ENCODE measurements at regions not wholly inside any gene's neighbourhood (a gene's known extent, or its start where the extent isn't known, plus 50 kb on each side); places are given as distances from the start of the nearest gene placed in this dataset.

GRCh38 chr2:150374492-150374891, 113.0 kb downstream of the RND3 start:
- DNase-seq (ENCODE audit: extremely low read depth in 1 of 11, low read depth in 9 of 11, low spot score in 4 of 11) = no peak

- DNase-seq (ENCODE audit: extremely low read depth in 1 of 11, low read depth in 9 of 11, low spot score in 4 of 11) = no peak
Observed at GRCh38 chr2:150373374-150373773, 114.1 kb downstream of the RND3 start.

DNA sequence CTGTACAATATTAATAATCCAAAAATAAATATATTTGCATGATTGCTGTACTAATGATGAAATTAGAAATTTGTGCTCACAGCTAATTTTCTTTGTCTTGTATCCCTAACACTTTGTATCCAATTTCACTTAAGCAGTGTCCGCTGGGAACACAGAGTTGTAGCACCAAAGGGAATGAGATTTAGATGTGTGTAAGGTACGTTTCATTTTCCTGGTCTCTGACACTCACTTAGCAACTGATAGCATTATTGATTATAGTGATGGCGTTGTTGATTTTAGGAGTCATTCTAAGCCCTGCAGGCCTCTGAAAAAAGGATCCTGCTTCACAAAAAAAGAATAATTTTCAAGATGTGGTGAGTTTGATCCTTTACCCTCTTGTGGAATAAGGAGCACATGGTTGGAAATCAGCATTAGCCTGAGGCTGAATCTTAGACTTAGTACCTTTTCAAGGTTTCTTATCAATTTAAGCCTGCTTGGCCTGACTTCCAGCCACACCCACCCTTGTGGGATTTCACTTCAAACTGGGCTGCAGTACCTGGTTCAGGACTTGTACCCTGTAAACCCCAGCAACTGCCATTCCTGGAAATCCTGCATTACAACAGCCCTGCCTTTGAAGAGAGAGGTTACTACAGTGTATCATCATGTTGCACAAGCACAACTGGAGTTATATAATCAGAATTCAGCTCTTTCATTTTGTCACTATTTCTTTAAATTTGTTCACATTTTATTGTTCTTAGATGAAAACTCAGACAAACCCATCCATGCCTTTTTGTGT, 116.2 kb downstream of the RND3 start:
- no peak for DNase-seq (ENCODE audit: extremely low read depth in 1 of 11, low read depth in 9 of 11, low spot score in 4 of 11)

GRCh38 chr2:150370561-150370960, 116.9 kb downstream of the RND3 start:
- no peak for DNase-seq (ENCODE audit: extremely low read depth in 1 of 11, low read depth in 9 of 11, low spot score in 4 of 11)

DNA sequence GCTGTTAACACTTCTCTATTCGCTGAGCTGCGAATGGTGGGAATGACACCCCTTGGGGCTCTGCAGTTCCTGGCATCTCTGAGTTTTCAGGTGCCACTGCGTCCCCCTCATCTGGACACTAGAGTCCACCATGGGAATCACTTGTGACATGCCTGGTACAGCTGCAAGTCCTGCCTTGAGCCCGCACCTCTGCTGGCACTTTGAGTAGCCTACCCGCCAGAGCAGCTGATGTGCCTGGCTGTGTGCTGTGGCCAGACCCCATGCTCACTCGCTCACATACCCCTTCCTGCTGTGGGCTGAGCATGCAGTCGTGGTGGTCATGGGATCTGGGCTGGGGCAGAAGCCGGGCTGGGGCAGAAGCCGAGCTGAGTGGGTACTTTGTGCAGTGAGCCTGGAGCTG, 117.6 kb downstream of the RND3 start:
- DNase-seq (ENCODE audit: extremely low read depth in 1 of 11, low read depth in 9 of 11, low spot score in 4 of 11) = no peak

DNA sequence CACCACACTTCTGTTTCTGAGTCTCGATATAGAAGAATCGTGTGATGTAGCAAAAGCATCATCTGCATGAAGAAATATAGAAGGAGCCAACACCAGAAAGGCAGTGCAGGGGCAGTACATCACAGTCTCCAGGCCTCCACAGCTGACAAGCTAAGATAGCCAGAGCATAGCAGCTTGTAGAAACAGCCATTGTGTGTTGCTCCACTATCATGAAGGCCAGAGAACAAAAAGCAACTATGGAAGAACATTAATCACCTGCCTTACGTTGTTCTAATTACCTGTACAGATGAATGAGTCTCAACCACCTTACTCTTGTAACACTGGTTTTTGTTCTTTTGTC, 129.0 kb downstream of the RND3 start:
- no peak for DNase-seq (ENCODE audit: extremely low read depth in 1 of 11, low read depth in 9 of 11, low spot score in 4 of 11)

DNA sequence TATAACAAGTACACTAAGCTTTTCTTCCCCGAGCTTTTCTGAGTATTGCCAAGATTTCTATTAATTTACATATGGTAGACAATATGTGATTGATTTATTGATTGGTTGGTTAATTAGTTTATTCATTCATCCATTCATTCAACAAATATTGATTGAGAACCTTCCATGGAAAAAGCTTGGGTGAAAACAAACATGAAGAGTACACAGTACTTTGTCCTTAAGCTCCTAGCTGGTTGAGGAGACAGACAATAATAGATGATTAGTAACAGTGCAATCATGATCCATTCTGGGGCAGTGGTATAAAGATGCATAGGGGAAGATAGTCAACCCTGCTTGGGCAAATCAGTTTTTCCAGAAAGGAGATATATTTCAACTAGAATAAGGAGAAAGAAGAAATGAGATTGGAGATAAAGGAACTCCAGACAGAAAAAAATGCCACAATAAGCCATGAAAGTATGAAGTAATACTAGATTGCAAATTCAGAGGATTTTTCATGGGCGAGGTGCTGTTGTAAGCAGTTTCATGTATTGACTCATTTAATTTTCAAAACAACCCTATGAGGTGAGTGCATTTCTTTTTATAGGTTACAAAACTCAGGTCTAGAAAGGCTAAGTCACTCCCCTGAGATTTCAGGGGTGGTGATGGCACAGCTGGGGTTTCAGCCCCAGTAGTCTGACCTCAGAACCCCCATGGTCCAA, 129.5 kb downstream of the RND3 start:
- DNase-seq (ENCODE audit: extremely low read depth in 1 of 11, low read depth in 9 of 11, low spot score in 4 of 11) = no peak

DNA sequence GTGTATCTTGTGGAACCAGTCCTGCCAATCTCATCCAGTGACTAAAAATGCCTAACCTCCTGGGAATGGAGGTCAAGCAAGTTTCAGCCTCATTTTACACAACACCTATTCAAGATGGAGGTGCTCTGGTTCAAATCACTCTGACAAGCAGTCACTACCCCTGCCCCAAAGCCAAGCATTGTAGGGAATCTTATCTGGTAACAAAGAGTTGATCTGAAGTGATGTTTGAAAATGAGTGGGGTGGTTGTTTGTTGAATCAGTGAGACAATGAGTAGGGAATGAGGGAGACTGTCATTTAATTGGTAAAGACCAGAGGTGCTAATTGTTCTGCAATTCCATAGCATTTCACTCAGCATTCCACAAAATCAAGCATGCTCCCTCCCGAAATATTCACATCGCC, 132.0 kb downstream of the RND3 start:
- no peak for DNase-seq (ENCODE audit: extremely low read depth in 1 of 11, low read depth in 9 of 11, low spot score in 4 of 11)

DNA sequence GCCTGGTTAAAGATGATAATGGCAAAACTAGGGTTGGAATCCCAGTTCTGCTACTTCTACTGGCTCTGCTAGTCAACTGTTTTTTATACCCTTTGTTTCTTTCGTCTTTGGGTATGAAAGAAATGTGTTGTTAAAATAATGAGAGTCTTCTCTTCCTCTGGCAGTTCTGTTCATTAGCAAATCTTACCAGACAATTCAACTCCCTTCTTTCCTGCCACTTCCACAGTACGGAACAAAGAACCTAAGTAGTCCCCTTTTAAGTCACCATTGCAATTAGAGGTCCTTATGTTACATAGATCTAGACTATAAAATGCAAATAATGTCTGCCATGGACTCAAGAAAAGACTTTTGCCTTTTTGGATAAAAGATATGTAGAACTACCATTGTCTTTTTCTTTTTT, 134.1 kb downstream of the RND3 start:
- no peak for DNase-seq (ENCODE audit: extremely low read depth in 1 of 11, low read depth in 9 of 11, low spot score in 4 of 11)

- DNase-seq (ENCODE audit: extremely low read depth in 1 of 11, low read depth in 9 of 11, low spot score in 4 of 11) = no peak
Observed at GRCh38 chr2:150351922-150352321, 135.5 kb downstream of the RND3 start.

GRCh38 chr2:150350500-150350899, 137.0 kb downstream of the RND3 start:
- DNase-seq (ENCODE audit: extremely low read depth in 1 of 11, low read depth in 9 of 11, low spot score in 4 of 11) = no peak

DNA sequence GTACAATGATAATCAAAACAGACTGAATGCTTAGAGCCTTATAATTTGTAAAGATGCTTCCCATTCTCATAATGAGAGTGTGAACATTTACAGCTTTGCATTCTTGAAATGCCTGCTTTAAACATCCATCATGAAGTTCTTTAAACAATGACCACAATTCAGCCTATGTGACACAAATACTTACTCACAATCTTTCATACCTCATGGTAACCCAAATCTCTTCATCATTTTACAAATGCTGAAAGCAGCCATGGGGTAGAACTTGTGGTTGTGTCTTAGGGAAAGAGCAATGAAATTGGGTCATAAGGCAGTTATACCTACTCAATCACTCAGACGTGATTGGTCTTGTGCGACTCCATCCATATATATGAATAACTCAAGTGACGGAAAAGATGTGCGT, 140.7 kb downstream of the RND3 start:
- DNase-seq (ENCODE audit: extremely low read depth in 1 of 11, low read depth in 9 of 11, low spot score in 4 of 11) = no peak

DNA sequence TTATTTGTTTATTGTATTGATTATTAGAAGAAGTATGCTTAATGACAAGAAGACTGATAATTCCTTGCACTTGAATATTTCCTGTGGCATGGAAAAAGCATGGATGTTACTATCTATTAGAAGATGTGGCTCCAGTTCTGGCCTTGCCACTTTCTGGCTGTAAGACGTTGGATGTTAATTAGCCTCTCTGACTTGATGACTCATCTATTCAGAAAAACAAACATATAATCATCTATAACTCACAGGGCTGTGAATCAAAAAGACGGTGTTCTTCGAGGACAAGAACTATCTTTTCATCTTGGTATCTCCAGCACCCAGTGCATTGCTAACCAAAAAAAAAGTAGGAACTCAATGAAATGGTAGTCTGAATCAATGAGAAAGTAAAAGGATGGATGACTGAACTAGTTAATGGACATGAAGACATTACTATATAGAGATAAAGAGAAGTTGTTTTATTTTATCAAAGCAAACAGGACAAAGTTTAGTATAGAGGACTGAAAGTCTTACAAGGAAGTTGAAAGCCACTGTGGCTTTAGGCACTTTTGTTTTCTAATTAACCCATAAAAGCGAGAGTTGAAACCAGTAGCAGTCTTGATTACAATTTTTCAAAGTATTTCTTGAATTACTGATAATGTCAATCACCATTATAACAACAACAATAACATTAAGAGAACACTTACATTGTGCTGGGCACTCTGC, 145.3 kb downstream of the RND3 start:
- no peak for DNase-seq (ENCODE audit: extremely low read depth in 1 of 11, low read depth in 9 of 11, low spot score in 4 of 11)

- DNase-seq (ENCODE audit: extremely low read depth in 1 of 11, low read depth in 9 of 11, low spot score in 4 of 11) = no peak
Observed at GRCh38 chr2:150339951-150340350, 147.5 kb downstream of the RND3 start.

DNA sequence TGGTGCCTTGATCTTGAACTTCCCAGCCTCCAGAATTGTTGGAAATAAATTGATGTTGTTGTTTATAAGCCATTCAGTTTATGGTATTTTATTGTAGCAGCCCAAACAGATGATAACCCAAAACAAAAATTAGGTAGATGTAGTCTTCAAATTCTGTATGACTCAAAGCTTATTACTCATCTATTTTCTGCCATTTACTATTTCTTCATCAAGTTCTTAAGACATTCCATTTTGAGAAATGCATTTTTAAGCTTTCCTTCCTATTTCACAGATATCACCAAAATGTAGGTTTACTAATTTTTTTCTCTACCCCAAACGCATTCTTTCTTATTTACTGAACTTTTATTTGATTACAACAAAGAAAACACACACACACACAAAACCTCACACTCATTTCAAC, 148.2 kb downstream of the RND3 start:
- DNase-seq (ENCODE audit: extremely low read depth in 1 of 11, low read depth in 9 of 11, low spot score in 4 of 11) = no peak

- DNase-seq (ENCODE audit: extremely low read depth in 1 of 11, low read depth in 9 of 11, low spot score in 4 of 11) = no peak
Observed at GRCh38 chr2:150335596-150335995, 151.9 kb downstream of the RND3 start.

- DNase-seq (ENCODE audit: extremely low read depth in 1 of 11, low read depth in 9 of 11, low spot score in 4 of 11) = no peak
Observed at GRCh38 chr2:150332383-150332782, 155.1 kb downstream of the RND3 start.

DNA sequence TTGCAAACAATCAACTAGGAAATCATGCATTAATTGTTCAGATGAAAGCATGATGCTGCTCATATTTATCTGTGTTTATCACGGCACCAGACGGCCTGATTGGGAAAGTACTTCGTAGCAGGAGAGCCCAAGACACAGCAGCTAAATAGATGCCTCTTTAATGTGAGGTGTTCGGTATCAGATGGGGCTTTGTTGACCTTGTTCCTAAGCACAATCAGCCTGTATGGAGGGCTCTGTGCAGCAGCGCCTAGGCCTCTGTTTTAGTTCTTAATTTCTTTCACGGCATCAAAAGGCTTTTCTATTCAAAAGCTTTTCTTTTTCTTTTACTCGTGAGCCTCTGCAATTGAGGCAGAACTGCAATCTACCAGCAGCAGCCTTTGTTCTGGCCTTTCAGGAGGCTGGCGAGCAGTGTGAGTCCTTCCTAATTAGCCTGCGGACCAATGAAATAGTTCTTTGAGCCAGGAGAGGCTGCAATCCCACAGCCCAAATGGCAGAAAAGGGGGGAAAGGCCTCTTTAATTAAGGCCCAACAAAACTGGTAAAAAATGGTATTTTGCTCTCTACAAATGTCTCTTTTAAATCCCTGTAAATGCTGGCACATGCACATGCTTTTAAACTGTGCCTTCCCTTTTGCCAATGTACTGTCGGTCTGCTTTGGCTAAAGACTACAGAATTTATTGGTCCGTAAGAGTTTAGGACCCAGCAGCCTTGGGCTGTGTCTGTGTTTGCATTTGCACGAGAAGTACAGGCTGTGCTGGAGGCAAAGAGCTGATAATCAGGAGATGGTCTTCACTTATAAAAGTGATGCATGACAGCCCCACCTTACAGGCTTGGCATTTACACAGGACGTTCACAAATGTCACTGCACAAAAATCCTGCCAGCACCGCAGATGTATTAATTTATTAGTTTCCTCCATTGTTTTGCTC, 159.6 kb downstream of the RND3 start:
- no peak for DNase-seq (ENCODE audit: extremely low read depth in 1 of 11, low read depth in 9 of 11, low spot score in 4 of 11)

DNA sequence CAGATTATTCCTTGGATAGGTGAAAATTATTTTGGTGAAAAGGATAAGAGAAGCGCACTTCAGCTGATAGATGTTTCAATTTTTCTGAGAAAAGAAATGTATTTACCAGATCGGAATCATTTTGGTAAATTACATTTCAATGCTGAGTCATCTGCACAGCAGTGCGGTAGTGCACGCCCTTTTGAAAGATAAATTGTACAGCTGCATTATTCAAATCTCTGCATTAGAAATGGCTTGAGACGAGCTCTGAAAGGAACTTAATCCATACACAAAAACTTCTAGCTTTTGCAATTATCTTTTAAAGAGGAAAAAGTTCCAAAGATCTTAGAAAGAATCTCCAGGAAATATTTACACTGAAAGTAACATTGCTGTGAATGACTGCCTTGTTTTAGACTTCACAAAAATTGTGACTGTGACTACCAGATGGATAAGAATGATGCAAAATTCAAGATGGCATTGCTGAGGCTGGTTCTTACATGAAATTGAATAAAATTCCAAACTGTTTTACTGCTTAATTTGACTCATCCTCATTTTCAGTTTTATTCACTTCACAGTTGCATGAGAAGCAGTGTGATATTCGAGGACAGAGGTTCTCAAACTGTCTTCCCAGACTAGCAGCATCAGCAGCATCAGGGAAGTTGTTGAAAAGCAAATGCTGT, 161.7 kb downstream of the RND3 start:
- no peak for DNase-seq (ENCODE audit: extremely low read depth in 1 of 11, low read depth in 9 of 11, low spot score in 4 of 11)

All from renal cortex interstitium (tissue), 11 donors.